H1 (cell line): ENCODE measurements at regions not wholly inside any gene's neighbourhood (a gene's known extent, or its start where the extent isn't known, plus 50 kb on each side); places are given as distances from the start of the nearest gene placed in this dataset.
"Not testable (repeated sequence)": the region's sequence is repeated elsewhere in the genome, so short reads cannot be mapped to it uniquely, and the experiment has no call there.

ENCODE experiments used
- ATF3 ChIP-seq: IDR thresholded peaks from 2 replicates; pipeline ENCODE4 v1.6.1; 2011; ENCODE audit warnings: low read depth, mild to moderate bottlenecking, low read length; ENCODE audit not compliant: insufficient read depth
- CEBPB ChIP-seq: IDR thresholded peaks from 2 replicates; pipeline ENCODE4 v1.6.1; 2012; ENCODE audit warnings: low read depth, low read length
- CREB1 ChIP-seq: IDR thresholded peaks from 2 replicates; pipeline ENCODE4 v1.6.1; 2012; ENCODE audit warnings: inconsistent platforms
- CTCF ChIP-seq, 3 experiments: IDR thresholded peaks; 1 replicate in 2 of 3; 2 replicates in 1 of 3; pipeline versions ENCODE4 v1.5.1 to v1.6.1; 2011; ENCODE audit warnings: low read length in 3 of 3, mild to moderate bottlenecking in 3 of 3, inconsistent platforms in 2 of 3, low read depth in 1 of 3, moderate library complexity in 1 of 3; ENCODE audit not compliant: insufficient read depth in 1 of 3; ENCODE audit errors: control extremely low read depth in 1 of 3
- EZH2 ChIP-seq: fragments of 200-600 bp; sonication (generic); IDR thresholded peaks from 2 replicates; pipeline ENCODE4 v1.7.1; 2012; ENCODE audit warnings: low read depth, mild to moderate bottlenecking, moderate library complexity, low read length, inconsistent platforms; ENCODE audit not compliant: severe bottlenecking
- JUN ChIP-seq: IDR thresholded peaks from 2 replicates; pipeline ENCODE4 v1.6.1; 2011; ENCODE audit warnings: low read depth, mild to moderate bottlenecking, improper control_type of control experiment, low read length
- PHF8 ChIP-seq: fragments of 200-600 bp; sonication (generic); conservative IDR thresholded peaks from 2 replicates; pipeline ENCODE4 v1.7.1; 2012; ENCODE audit warnings: low read depth, mild to moderate bottlenecking, inconsistent platforms, low read length, moderate library complexity
- POLR2A ChIP-seq, 2 experiments: IDR thresholded peaks; 1 replicate in 1 of 2; 2 replicates in 1 of 2; pipeline ENCODE4 v1.6.1; 2011; ENCODE audit warnings: low read depth in 2 of 2, low read length in 2 of 2, mild to moderate bottlenecking in 2 of 2; ENCODE audit errors: control extremely low read depth in 1 of 2
- RAD21 ChIP-seq, 2 experiments: IDR thresholded peaks in 1 of 2; conservative IDR thresholded peaks in 1 of 2; 2 replicates each; pipeline ENCODE4 v1.6.1; 2011; ENCODE audit warnings: low read depth in 2 of 2, low read length in 2 of 2, improper control_type of control experiment in 1 of 2, inconsistent platforms in 1 of 2, mild to moderate bottlenecking in 1 of 2, moderate library complexity in 1 of 2
- RFX5 ChIP-seq: IDR thresholded peaks from 2 replicates; pipeline ENCODE4 v1.6.1; 2011; ENCODE audit warnings: low read depth, low read length, improper control_type of control experiment, borderline replicate concordance
- SRF ChIP-seq: IDR thresholded peaks from 2 replicates; pipeline ENCODE4 v1.6.1; 2011; ENCODE audit warnings: mild to moderate bottlenecking, low read depth, low read length, moderate library complexity
- TAF1 ChIP-seq: IDR thresholded peaks from 2 replicates; pipeline ENCODE4 v1.6.1; 2011; ENCODE audit warnings: mild to moderate bottlenecking, low read depth, low read length

- TF ChIP-seq JUN; RAD21 (IDR thresholded peaks at IDR 0.05 in 1 of 2, conservative IDR thresholded peaks at IDR 0.05 in 1 of 2; ENCODE audit: low read depth in 2 of 2, low read length in 2 of 2); CTCF (IDR thresholded peaks at IDR 0.05; ENCODE audit: control extremely low read depth in 1 of 3, insufficient read depth in 1 of 3, low read depth in 1 of 3, low read length in 3 of 3); CEBPB; RFX5; TAF1; POLR2A (IDR thresholded peaks at IDR 0.05; ENCODE audit: control extremely low read depth in 1 of 2, low read depth in 2 of 2, low read length in 2 of 2); PHF8; CREB1; EZH2; ATF3; SRF: not testable (repeated sequence)
Measured at GRCh38 chr4:155064934-155065333, 143.5 kb upstream of the NPY2R start.
